HepG2 (cell line): ENCODE measurements at regions not wholly inside any gene's neighbourhood (a gene's known extent, or its start where the extent isn't known, plus 50 kb on each side); places are given as distances from the start of the nearest gene placed in this dataset.

Experiments
- ARID2 ChIP-seq: sonication (generic); formaldehyde crosslinking; IDR thresholded peaks from 2 replicates; pipeline ENCODE4 v1.8.1; 2022; ENCODE audit warnings: mild to moderate bottlenecking, missing genetic modification reagents, borderline replicate concordance
- FOXP1 ChIP-seq, 2 experiments: fragments of 450-650 bp in 1 of 2; IDR thresholded peaks; 2 replicates each; pipeline ENCODE4 v1.6.1; 2017 to 2018; ENCODE audit warnings: antibody characterized with exemption in 1 of 2
- GLI4 ChIP-seq: sonication (generic); formaldehyde crosslinking; IDR thresholded peaks from 2 replicates; pipeline ENCODE4 v1.5.1; 2020; ENCODE audit warnings: missing genetic modification reagents, mild to moderate bottlenecking, moderate library complexity, borderline replicate concordance
- GTF2F1 ChIP-seq: fragments of 150-350 bp; IDR thresholded peaks from 2 replicates; pipeline ENCODE4 v1.6.1; 2014; ENCODE audit warnings: low read length
- HOXA9 ChIP-seq: sonication (generic); formaldehyde crosslinking; IDR thresholded peaks from 2 replicates; pipeline ENCODE4 v1.8.1; 2022; ENCODE audit warnings: missing genetic modification reagents, mild to moderate bottlenecking, moderate library complexity, borderline replicate concordance
- KAT8 ChIP-seq: IDR thresholded peaks from 2 replicates; pipeline ENCODE4 v1.6.1; 2016; ENCODE audit warnings: missing genetic modification reagents, missing compliant biosample characterization
- MYNN ChIP-seq: sonication (generic); formaldehyde crosslinking; IDR thresholded peaks from 2 replicates; pipeline ENCODE4 v1.4.0; 2020; ENCODE audit warnings: mild to moderate bottlenecking, low read depth, missing genetic modification reagents
- NCOR1 ChIP-seq: fragments of 200-600 bp; sonication (generic); IDR thresholded peaks from 2 replicates; pipeline ENCODE4 v1.7.0; 2017; ENCODE audit warnings: antibody characterized with exemption, low read length, borderline replicate concordance
- NFIB ChIP-seq: sonication (generic); formaldehyde crosslinking; IDR thresholded peaks from 2 replicates; pipeline ENCODE4 v1.9.0; 2021; ENCODE audit warnings: missing genetic modification reagents, mild to moderate bottlenecking, borderline replicate concordance
- TMF1 ChIP-seq: sonication (generic); formaldehyde crosslinking; IDR thresholded peaks from 2 replicates; pipeline ENCODE4 v1.8.1; 2022; ENCODE audit warnings: low read depth, missing genetic modification reagents
- U2AF1 ChIP-seq: fragments of 200-400 bp; formaldehyde crosslinking; optimal IDR thresholded peaks from 2 replicates; pipeline ENCODE3; 2017; ENCODE audit warnings: mild to moderate bottlenecking, low read depth, low read length
- YY1 ChIP-seq: IDR thresholded peaks from 2 replicates; pipeline ENCODE4 v1.6.1; 2011; ENCODE audit warnings: low read length, low read depth, moderate library complexity, mild to moderate bottlenecking; ENCODE audit not compliant: insufficient read depth, insufficient replicate concordance
- ZNF850 ChIP-seq: sonication (generic); formaldehyde crosslinking; conservative IDR thresholded peaks from 2 replicates; pipeline ENCODE4 v1.9.0; 2021; ENCODE audit warnings: mild to moderate bottlenecking, missing genetic modification reagents
- TF ChIP-seq, protein P1 (sequence below): sonication (generic); formaldehyde crosslinking; IDR thresholded peaks from 2 replicates; pipeline ENCODE4 v1.5.0; 2020; ENCODE audit warnings: missing genetic modification reagents, mild to moderate bottlenecking, borderline replicate concordance
- TF ChIP-seq, protein P2 (sequence below): IDR thresholded peaks from 2 replicates; pipeline ENCODE4 v1.6.1; 2016
- TF ChIP-seq, protein P3 (sequence below): sonication (generic); formaldehyde crosslinking; IDR thresholded peaks from 2 replicates; pipeline ENCODE4 v1.5.1; 2020; ENCODE audit warnings: mild to moderate bottlenecking, missing genetic modification reagents, moderate library complexity
- TF ChIP-seq, protein P4 (sequence below): sonication (generic); formaldehyde crosslinking; IDR thresholded peaks from 2 replicates; pipeline ENCODE4 v1.5.0; 2020; ENCODE audit warnings: mild to moderate bottlenecking, missing genetic modification reagents, borderline replicate concordance
- TF ChIP-seq, protein P5 (sequence below): sonication (generic); formaldehyde crosslinking; IDR thresholded peaks from 2 replicates; pipeline ENCODE4 v1.4.0; 2020; ENCODE audit warnings: missing genetic modification reagents
- TF ChIP-seq, protein P6 (sequence below): IDR thresholded peaks from 2 replicates; pipeline ENCODE4 v1.6.1; 2016; ENCODE audit warnings: control low read depth
- TF ChIP-seq, protein P7 (sequence below): sonication (generic); formaldehyde crosslinking; conservative IDR thresholded peaks from 2 replicates; pipeline ENCODE4 v1.5.0; 2020; ENCODE audit warnings: missing genetic modification reagents

DNA sequence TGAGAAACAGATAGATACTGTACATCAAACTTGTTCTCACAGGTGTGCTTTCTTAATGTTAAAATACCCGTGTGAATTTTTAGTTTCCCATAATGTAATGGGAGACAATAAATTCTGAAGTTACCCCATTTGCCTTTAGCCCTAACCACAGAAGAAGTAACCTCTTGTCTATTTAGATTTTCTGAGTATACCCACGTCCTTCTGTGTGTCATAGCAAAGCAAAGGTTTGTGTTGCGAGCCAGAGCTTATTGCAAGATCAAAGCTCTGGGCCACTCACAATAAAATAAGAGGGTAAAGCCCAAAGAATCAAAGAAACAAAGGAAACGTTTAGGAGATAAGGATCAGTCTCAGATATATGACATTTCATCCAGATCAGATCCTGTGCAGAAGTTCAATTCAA lies 73.9 kb downstream of the BMP4 start (continued):
- TF ChIP-seq, protein P1, sequence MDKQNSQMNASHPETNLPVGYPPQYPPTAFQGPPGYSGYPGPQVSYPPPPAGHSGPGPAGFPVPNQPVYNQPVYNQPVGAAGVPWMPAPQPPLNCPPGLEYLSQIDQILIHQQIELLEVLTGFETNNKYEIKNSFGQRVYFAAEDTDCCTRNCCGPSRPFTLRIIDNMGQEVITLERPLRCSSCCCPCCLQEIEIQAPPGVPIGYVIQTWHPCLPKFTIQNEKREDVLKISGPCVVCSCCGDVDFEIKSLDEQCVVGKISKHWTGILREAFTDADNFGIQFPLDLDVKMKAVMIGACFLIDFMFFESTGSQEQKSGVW (CRISPR knock-in tag): no peak
- TF ChIP-seq NFIB (CRISPR knock-in tag) (no peak), HOXA9 (CRISPR knock-in tag) (no peak), U2AF1 (no peak), YY1 (no peak), ZNF850 (no peak), TMF1 (CRISPR knock-in tag) (no peak), NCOR1 (peak; percentile 39; the same call in 1 of the 2 replicates), ARID2 (no peak), GTF2F1 (no peak), MYNN (CRISPR knock-in tag) (no peak), GLI4 (CRISPR knock-in tag) (no peak), KAT8 (CRISPR knock-in tag) (no peak), FOXP1 (IDR thresholded peaks at IDR 0.05) (no peak), FOXP1 (CRISPR knock-in tag; IDR thresholded peaks at IDR 0.05) (peak; percentile 16; the same call in 1 of the 2 replicates)
- TF ChIP-seq, protein P2, sequence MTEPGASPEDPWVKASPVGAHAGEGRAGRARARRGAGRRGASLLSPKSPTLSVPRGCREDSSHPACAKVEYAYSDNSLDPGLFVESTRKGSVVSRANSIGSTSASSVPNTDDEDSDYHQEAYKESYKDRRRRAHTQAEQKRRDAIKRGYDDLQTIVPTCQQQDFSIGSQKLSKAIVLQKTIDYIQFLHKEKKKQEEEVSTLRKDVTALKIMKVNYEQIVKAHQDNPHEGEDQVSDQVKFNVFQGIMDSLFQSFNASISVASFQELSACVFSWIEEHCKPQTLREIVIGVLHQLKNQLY (CRISPR knock-in tag): no peak
- TF ChIP-seq, protein P3, sequence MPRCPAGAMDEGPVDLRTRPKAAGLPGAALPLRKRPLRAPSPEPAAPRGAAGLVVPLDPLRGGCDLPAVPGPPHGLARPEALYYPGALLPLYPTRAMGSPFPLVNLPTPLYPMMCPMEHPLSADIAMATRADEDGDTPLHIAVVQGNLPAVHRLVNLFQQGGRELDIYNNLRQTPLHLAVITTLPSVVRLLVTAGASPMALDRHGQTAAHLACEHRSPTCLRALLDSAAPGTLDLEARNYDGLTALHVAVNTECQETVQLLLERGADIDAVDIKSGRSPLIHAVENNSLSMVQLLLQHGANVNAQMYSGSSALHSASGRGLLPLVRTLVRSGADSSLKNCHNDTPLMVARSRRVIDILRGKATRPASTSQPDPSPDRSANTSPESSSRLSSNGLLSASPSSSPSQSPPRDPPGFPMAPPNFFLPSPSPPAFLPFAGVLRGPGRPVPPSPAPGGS (CRISPR knock-in tag): no peak
- TF ChIP-seq, protein P4, sequence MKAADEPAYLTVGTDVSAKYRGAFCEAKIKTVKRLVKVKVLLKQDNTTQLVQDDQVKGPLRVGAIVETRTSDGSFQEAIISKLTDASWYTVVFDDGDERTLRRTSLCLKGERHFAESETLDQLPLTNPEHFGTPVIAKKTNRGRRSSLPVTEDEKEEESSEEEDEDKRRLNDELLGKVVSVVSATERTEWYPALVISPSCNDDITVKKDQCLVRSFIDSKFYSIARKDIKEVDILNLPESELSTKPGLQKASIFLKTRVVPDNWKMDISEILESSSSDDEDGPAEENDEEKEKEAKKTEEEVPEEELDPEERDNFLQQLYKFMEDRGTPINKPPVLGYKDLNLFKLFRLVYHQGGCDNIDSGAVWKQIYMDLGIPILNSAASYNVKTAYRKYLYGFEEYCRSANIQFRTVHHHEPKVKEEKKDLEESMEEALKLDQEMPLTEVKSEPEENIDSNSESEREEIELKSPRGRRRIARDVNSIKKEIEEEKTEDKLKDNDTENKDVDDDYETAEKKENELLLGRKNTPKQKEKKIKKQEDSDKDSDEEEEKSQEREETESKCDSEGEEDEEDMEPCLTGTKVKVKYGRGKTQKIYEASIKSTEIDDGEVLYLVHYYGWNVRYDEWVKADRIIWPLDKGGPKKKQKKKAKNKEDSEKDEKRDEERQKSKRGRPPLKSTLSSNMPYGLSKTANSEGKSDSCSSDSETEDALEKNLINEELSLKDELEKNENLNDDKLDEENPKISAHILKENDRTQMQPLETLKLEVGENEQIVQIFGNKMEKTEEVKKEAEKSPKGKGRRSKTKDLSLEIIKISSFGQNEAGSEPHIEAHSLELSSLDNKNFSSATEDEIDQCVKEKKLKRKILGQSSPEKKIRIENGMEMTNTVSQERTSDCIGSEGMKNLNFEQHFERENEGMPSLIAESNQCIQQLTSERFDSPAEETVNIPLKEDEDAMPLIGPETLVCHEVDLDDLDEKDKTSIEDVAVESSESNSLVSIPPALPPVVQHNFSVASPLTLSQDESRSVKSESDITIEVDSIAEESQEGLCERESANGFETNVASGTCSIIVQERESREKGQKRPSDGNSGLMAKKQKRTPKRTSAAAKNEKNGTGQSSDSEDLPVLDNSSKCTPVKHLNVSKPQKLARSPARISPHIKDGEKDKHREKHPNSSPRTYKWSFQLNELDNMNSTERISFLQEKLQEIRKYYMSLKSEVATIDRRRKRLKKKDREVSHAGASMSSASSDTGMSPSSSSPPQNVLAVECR (CRISPR knock-in tag): no peak
- TF ChIP-seq, protein P5, sequence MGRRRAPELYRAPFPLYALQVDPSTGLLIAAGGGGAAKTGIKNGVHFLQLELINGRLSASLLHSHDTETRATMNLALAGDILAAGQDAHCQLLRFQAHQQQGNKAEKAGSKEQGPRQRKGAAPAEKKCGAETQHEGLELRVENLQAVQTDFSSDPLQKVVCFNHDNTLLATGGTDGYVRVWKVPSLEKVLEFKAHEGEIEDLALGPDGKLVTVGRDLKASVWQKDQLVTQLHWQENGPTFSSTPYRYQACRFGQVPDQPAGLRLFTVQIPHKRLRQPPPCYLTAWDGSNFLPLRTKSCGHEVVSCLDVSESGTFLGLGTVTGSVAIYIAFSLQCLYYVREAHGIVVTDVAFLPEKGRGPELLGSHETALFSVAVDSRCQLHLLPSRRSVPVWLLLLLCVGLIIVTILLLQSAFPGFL: no peak
- TF ChIP-seq, protein P6, sequence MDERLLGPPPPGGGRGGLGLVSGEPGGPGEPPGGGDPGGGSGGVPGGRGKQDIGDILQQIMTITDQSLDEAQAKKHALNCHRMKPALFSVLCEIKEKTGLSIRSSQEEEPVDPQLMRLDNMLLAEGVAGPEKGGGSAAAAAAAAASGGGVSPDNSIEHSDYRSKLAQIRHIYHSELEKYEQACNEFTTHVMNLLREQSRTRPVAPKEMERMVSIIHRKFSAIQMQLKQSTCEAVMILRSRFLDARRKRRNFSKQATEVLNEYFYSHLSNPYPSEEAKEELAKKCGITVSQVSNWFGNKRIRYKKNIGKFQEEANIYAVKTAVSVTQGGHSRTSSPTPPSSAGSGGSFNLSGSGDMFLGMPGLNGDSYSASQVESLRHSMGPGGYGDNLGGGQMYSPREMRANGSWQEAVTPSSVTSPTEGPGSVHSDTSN (CRISPR knock-in tag): no peak
- TF ChIP-seq, protein P7, sequence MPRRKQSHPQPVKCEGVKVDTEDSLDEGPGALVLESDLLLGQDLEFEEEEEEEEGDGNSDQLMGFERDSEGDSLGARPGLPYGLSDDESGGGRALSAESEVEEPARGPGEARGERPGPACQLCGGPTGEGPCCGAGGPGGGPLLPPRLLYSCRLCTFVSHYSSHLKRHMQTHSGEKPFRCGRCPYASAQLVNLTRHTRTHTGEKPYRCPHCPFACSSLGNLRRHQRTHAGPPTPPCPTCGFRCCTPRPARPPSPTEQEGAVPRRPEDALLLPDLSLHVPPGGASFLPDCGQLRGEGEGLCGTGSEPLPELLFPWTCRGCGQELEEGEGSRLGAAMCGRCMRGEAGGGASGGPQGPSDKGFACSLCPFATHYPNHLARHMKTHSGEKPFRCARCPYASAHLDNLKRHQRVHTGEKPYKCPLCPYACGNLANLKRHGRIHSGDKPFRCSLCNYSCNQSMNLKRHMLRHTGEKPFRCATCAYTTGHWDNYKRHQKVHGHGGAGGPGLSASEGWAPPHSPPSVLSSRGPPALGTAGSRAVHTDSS (CRISPR knock-in tag): no peak
